IMR-90 (cell line): ENCODE measurements at regions not wholly inside any gene's neighbourhood (a gene's known extent, or its start where the extent isn't known, plus 50 kb on each side); places are given as distances from the start of the nearest gene placed in this dataset.

Source experiments
- CEBPB ChIP-seq: IDR thresholded peaks from 2 replicates; pipeline ENCODE4 v1.6.1; 2012; ENCODE audit warnings: low read depth, low read length, improper control_type of control experiment
- CTCF ChIP-seq: conservative IDR thresholded peaks from 2 replicates; pipeline ENCODE4 v1.5.1; 2012; ENCODE audit warnings: mild to moderate bottlenecking, low read depth, low read length, improper control_type of control experiment
- FOS ChIP-seq: fragments of 150-350 bp; IDR thresholded peaks from 2 replicates; pipeline ENCODE4 v1.6.1; 2016; ENCODE audit warnings: low read depth, low read length
- RCOR1 ChIP-seq: IDR thresholded peaks from 2 replicates; pipeline ENCODE4 v1.6.1; 2012; ENCODE audit warnings: mild to moderate bottlenecking, low read length, improper control_type of control experiment; ENCODE audit not compliant: insufficient replicate concordance
- RFX5 ChIP-seq: IDR thresholded peaks from 2 replicates; pipeline ENCODE4 v1.8.0; 2012; ENCODE audit warnings: low read depth, mild to moderate bottlenecking, low read length, moderate library complexity

DNA sequence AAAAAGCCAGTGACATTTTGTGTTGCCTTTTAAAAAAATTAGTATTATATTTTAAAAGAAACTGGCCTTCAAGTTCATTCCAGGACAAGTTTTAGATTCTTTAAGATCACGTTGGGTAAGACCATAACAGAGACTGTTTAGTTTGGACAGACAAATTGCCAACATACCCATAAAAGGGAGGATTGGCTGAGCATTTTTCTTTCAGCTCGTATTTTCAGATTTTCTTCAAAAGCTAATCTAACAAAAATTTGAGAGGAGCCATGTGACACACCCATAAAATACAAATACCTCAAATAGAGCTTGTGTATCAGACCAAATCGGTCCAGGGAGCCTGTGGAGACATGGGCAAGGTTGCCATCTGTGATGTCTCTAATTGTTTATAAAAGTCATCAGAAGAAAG is 74.6 kb upstream of the C1QTNF7 start:
- TF ChIP-seq RFX5 = no peak
- no peak for TF ChIP-seq CTCF
- TF ChIP-seq CEBPB = no peak
- TF ChIP-seq RCOR1 = no peak
- TF ChIP-seq FOS = no peak
